ENCODE measurements at regions not wholly inside any gene's neighbourhood (a gene's known extent, or its start where the extent isn't known, plus 50 kb on each side); places are given as distances from the start of the nearest gene placed in this dataset.

- Histone ChIP-seq H3K27ac (no peak overlapping the region), H3K4me1 (no peaks in the 10 kb centered on the region), H3K9me3 (no peaks in the 10 kb centered on the region), H3K4me3 (no peak overlapping the region), H3K27me3 (no peaks in the 10 kb centered on the region), H3K36me3 (no peaks in the 10 kb centered on the region)
- no peak for ATAC-seq (ENCODE audit: low FRiP score in 2 of 2)
- TF ChIP-seq POLR2A (IDR thresholded peaks at IDR 0.05) (no peak), EP300 (IDR thresholded peaks at IDR 0.05) (no peak), CTCF (IDR thresholded peaks at IDR 0.05) (no peak), POLR2AphosphoS5 (IDR thresholded peaks at IDR 0.05) (no peak)
- DNase-seq: no peak
- WGBS, 2 donors: 71 to 80% methylated on average over 6 of the region's 6 CpGs
These were observed 92.1 kb upstream of the OTX2 start for GRCh38 chr14:56902385-56902784.

- Histone ChIP-seq H3K36me3 (no peaks in the 10 kb centered on the region), H3K4me3 (no peak overlapping the region), H3K27ac (no peak overlapping the region), H3K9me3 (no peaks in the 10 kb centered on the region), H3K4me1 (no peaks in the 10 kb centered on the region), H3K27me3 (no peaks in the 10 kb centered on the region)
- no peak for ATAC-seq (ENCODE audit: low FRiP score in 2 of 2)
- TF ChIP-seq POLR2AphosphoS5 (IDR thresholded peaks at IDR 0.05) (no peak), CTCF (IDR thresholded peaks at IDR 0.05) (no peak), POLR2A (IDR thresholded peaks at IDR 0.05) (no peak)
- no peak for DNase-seq
- WGBS, 2 donors: 75 to 78% methylated on average over 6 of the region's 6 CpGs
These were observed 90.4 kb upstream of the OTX2 start for GRCh38 chr14:56900726-56901125.

GRCh38 chr14:56899829-56900228, 89.5 kb upstream of the OTX2 start:
- no peak overlapping the region for H3K27ac ChIP-seq
- DNase-seq (no peak), ATAC-seq (ENCODE audit: low FRiP score in 2 of 2) (no peak)
- WGBS, 2 donors: 38 to 59% methylated on average over 3 of the region's 3 CpGs
- TF ChIP-seq CTCF (IDR thresholded peaks at IDR 0.05) (no peak), POLR2A (IDR thresholded peaks at IDR 0.05) (no peak), EP300 (IDR thresholded peaks at IDR 0.05) (no peak), POLR2AphosphoS5 (IDR thresholded peaks at IDR 0.05) (no peak)
- H3K9me3 ChIP-seq: no peaks in the 10 kb centered on the region
- H3K4me1 ChIP-seq: no peaks in the 10 kb centered on the region
- H3K27me3 ChIP-seq: no peaks in the 10 kb centered on the region
- no peak overlapping the region for H3K4me3 ChIP-seq
- no peaks in the 10 kb centered on the region for H3K36me3 ChIP-seq

DNA sequence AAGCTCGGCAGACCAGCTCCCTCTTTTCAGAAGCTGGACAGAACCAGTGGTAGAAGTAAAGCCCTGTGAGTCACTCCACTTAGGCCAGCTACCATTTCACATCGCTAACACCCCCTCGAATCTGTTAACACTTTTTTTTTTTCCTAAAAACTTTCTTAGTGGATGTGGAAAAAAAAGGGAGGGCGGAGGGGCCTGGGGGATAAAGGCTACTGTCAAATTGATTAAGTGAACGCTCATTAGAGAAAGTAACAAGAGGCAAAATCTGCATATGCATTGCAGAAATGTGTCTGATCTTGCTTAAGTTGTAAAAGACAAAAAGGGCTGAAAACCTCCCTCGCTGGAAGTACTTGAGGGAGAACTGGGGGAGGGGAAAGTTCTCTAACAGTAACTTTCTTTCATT, 86.6 kb upstream of the OTX2 start:
- ATAC-seq (ENCODE audit: low FRiP score in 2 of 2): no peak
- Histone ChIP-seq H3K27ac (no peak overlapping the region), H3K4me1 (no peaks in the 10 kb centered on the region), H3K4me3 (no peak overlapping the region), H3K27me3 (no peaks in the 10 kb centered on the region), H3K9me3 (no peaks in the 10 kb centered on the region), H3K36me3 (no peaks in the 10 kb centered on the region)
- 31 to 38% methylated on average over 6 of the region's 6 CpGs for WGBS, 2 donors
- no peak for DNase-seq
- TF ChIP-seq CTCF (IDR thresholded peaks at IDR 0.05) (no peak), EP300 (IDR thresholded peaks at IDR 0.05) (no peak), POLR2A (IDR thresholded peaks at IDR 0.05) (no peak), POLR2AphosphoS5 (IDR thresholded peaks at IDR 0.05) (no peak)

- Histone ChIP-seq H3K9me3 (no peaks in the 10 kb centered on the region), H3K27ac (no peak overlapping the region), H3K4me1 (no peaks in the 10 kb centered on the region), H3K27me3 (no peaks in the 10 kb centered on the region), H3K4me3 (no peak overlapping the region), H3K36me3 (no peaks in the 10 kb centered on the region)
- DNase-seq (no peak), ATAC-seq (ENCODE audit: low FRiP score in 2 of 2) (no peak)
- 90 to 96% methylated on average over 2 of the region's 2 CpGs for WGBS, 2 donors
- TF ChIP-seq EP300 (IDR thresholded peaks at IDR 0.05) (no peak), POLR2A (IDR thresholded peaks at IDR 0.05) (no peak), CTCF (IDR thresholded peaks at IDR 0.05) (no peak), POLR2AphosphoS5 (IDR thresholded peaks at IDR 0.05) (no peak)
These were observed 86.0 kb upstream of the OTX2 start for GRCh38 chr14:56896231-56896630.
